Spleen (tissue), 11 donors: ENCODE measurements at regions not wholly inside any gene's neighbourhood (a gene's known extent, or its start where the extent isn't known, plus 50 kb on each side); places are given as distances from the start of the nearest gene placed in this dataset.

ENCODE experiments used
- DNase-seq: peaks from one replicate; pipeline ENCODE4 v3.0.0-alpha.2; 2020
- H3K27ac ChIP-seq, 8 donors: fragments of 200-600 bp; sonication (generic) in 7 of 8; 1 replicate in 4 of 8; 2 replicates in 4 of 8; pipeline versions ENCODE4 v1.5.0 to v1.8.0; 2016 to 2021; ENCODE audit warnings: inconsistent platforms in 4 of 8, mild to moderate bottlenecking in 4 of 8, moderate library complexity in 1 of 8
- H3K27me3 ChIP-seq, 7 donors: fragments of 200-600 bp; sonication (generic) in 6 of 7; replicated peaks in 1 of 7; 1 replicate in 4 of 7; 2 replicates in 3 of 7; pipeline versions ENCODE4 v1.5.0 to v1.8.0; 2016 to 2021; ENCODE audit warnings: inconsistent platforms in 3 of 7, mild to moderate bottlenecking in 1 of 7
- H3K36me3 ChIP-seq, 6 donors: fragments of 200-600 bp; sonication (generic) in 5 of 6; 1 replicate in 4 of 6; 2 replicates in 2 of 6; pipeline versions ENCODE4 v1.5.0 to v1.8.0; 2016 to 2021; ENCODE audit warnings: inconsistent platforms in 2 of 6
- H3K4me1 ChIP-seq, 6 donors: fragments of 200-600 bp; sonication (generic) in 5 of 6; 1 replicate in 3 of 6; 2 replicates in 3 of 6; pipeline versions ENCODE4 v1.5.0 to v1.8.0; 2016 to 2021; ENCODE audit warnings: inconsistent platforms in 3 of 6
- H3K4me3 ChIP-seq, 8 donors: fragments of 200-600 bp; sonication (generic) in 7 of 8; 1 replicate in 4 of 8; 2 replicates in 4 of 8; pipeline versions ENCODE4 v1.5.0 to v1.8.0; 2016 to 2021; ENCODE audit warnings: inconsistent platforms in 4 of 8, mild to moderate bottlenecking in 4 of 8, moderate library complexity in 2 of 8
- H3K9me3 ChIP-seq, 8 donors: fragments of 200-600 bp; sonication (generic) in 7 of 8; 1 replicate in 4 of 8; 2 replicates in 4 of 8; pipeline versions ENCODE4 v1.5.0 to v1.8.0; 2016 to 2021; ENCODE audit warnings: inconsistent platforms in 4 of 8
- POLR2A ChIP-seq, 3 donors: fragments of 450-650 bp; IDR thresholded peaks; one replicate each; pipeline ENCODE4 v1.5.1; 2017; ENCODE audit warnings: antibody characterized with exemption in 3 of 3, mild to moderate bottlenecking in 1 of 3
- POLR2AphosphoS5 ChIP-seq, 3 donors: sonication (generic); formaldehyde crosslinking; IDR thresholded peaks; one replicate each; pipeline ENCODE4 v1.5.1; 2017; ENCODE audit warnings: antibody characterized with exemption in 3 of 3
- WGBS, 5 donors: extraction: QIAGEN DNeasy Blood & Tissue Kit in 3 of 5; methylation state at CpG; one replicate each; pipeline versions ENCODE4 v1.1.5 to v1.1.7; 2013 to 2018; 5-methylcytosine and 5-hydroxymethylcytosine counted together
- intact Hi-C: fragments of 100-400 bp; cut with DNase I; formaldehyde crosslinking; loops from one replicate; pipeline ENCODE4 v1.15.0; 2023; ENCODE audit warnings: low total_unique reads
- TF ChIP-seq, protein P1 (sequence below), 11 experiments: fragments of 200-600 bp in 7 of 11; fragments of 450-650 bp in 4 of 11; sonication (generic) in 4 of 11; IDR thresholded peaks in 8 of 11; conservative IDR thresholded peaks in 3 of 11; 1 replicate in 7 of 11; 2 replicates in 4 of 11; pipeline versions ENCODE4 v1.4.0 to v1.8.0; 2016 to 2021; ENCODE audit warnings: antibody characterized with exemption in 11 of 11, inconsistent platforms in 4 of 11, mild to moderate bottlenecking in 1 of 11
- donor health status: healthy with polysubstance abuse.
- donor health status: DM: no; HTN: no; CAD: no; lungs with moderate emphysema.
- donor health status: DM: no; HTN: no; CAD: no.
- donor health status: Bipolar disorder and iron deficiency.
- donor health status: healthy.
- donor health status: DM: no; HTN: no; CAD: no.
- donor health status: DM: yes; HTN: yes; CAD: no.

DNA sequence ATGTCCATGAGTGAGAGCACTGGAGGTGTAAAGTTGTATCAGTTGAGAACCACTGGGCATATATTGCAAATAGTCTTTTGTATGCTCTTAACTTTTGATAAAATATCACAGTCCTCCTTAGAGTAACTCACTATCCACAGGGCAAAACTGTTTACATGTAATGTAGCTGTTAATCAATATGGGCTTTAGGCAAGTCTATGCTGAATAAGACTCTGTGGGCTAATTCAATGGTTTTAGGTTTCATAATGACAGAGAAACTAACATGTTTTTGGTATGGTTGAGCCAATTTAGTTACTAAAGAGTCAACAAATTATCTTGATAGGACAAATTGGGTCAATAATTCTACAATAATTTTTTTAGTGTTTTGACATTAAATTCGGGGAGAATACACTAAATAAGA is 1134.9 kb upstream of the FAM98A start:
- Histone ChIP-seq H3K4me3 (no peak overlapping the region), H3K27me3 (no peaks in the 10 kb centered on the region), H3K9me3 (no peaks in the 10 kb centered on the region), H3K4me1 (no peaks in the 10 kb centered on the region), H3K27ac (no peak overlapping the region), H3K36me3 (no peaks in the 10 kb centered on the region)
- intact Hi-C loops, result no loop called here
- no peak for DNase-seq
- WGBS, 5 donors, result 52 to 68% (median 57%) methylated on average over 1 of the region's 1 CpG
- TF ChIP-seq, protein P1, sequence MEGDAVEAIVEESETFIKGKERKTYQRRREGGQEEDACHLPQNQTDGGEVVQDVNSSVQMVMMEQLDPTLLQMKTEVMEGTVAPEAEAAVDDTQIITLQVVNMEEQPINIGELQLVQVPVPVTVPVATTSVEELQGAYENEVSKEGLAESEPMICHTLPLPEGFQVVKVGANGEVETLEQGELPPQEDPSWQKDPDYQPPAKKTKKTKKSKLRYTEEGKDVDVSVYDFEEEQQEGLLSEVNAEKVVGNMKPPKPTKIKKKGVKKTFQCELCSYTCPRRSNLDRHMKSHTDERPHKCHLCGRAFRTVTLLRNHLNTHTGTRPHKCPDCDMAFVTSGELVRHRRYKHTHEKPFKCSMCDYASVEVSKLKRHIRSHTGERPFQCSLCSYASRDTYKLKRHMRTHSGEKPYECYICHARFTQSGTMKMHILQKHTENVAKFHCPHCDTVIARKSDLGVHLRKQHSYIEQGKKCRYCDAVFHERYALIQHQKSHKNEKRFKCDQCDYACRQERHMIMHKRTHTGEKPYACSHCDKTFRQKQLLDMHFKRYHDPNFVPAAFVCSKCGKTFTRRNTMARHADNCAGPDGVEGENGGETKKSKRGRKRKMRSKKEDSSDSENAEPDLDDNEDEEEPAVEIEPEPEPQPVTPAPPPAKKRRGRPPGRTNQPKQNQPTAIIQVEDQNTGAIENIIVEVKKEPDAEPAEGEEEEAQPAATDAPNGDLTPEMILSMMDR (IDR thresholded peaks at IDR 0.05 in 8 of 11, conservative IDR thresholded peaks at IDR 0.05 in 3 of 11), result no peak
- TF ChIP-seq POLR2A (IDR thresholded peaks at IDR 0.05) (no peak), POLR2AphosphoS5 (IDR thresholded peaks at IDR 0.05) (no peak)

DNA sequence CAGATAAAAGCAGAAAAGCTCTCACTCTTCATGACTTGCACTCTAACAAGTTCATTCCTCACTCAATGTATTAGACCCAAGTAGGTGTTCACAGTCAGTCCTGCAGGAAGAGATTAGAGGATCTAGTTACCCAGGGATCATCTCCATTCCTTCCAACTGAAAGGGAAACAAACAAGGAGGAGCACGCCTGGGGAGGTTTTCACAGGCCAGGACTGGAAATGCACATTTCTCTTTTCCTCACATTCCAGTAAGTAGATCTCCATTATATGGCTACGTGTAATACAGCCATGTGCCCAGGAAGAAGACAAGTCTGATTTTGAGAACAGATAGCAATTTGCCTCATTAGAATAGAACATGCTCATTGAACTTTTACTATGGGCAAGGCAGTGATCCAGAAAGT is 1132.2 kb upstream of the FAM98A start:
- Histone ChIP-seq H3K4me1 (no peaks in the 10 kb centered on the region), H3K27ac (no peak overlapping the region), H3K9me3 (no peaks in the 10 kb centered on the region), H3K4me3 (no peak overlapping the region), H3K36me3 (no peaks in the 10 kb centered on the region), H3K27me3 (no peaks in the 10 kb centered on the region)
- DNase-seq, result no peak
- TF ChIP-seq POLR2AphosphoS5 (IDR thresholded peaks at IDR 0.05) (no peak), POLR2A (IDR thresholded peaks at IDR 0.05) (no peak)
- TF ChIP-seq, protein P1 (IDR thresholded peaks at IDR 0.05 in 8 of 11, conservative IDR thresholded peaks at IDR 0.05 in 3 of 11), result no peak
- intact Hi-C loops, result no loop called here
- 76 to 85% (median 80%) methylated on average over 2 of the region's 2 CpGs for WGBS, 5 donors

DNA sequence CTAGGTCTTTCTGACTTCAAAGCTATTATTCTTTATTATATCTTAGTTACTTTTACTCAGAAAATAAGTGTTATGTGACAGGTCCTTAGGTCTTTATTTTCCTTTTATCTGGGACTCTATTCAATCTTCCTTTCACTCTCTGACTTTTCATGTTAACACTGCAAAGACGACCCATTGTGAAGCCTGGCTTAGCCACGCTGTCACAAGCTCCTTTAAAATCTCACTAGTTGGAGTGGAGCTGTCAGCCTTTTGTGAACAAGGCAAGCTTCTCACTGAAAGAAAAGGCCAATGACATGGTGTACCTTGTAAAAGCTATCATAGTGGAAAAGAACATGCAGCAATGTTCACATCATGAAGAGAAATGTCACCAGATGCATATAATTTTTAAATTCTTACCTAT is 1130.7 kb upstream of the FAM98A start:
- H3K4me3 ChIP-seq, result no peak overlapping the region
- TF ChIP-seq, protein P1 (IDR thresholded peaks at IDR 0.05 in 8 of 11, conservative IDR thresholded peaks at IDR 0.05 in 3 of 11), result no peak
- TF ChIP-seq POLR2A (IDR thresholded peaks at IDR 0.05), result no peak
- no peak for TF ChIP-seq POLR2AphosphoS5 (IDR thresholded peaks at IDR 0.05)
- H3K9me3 ChIP-seq, result no peaks in the 10 kb centered on the region
- H3K27me3 ChIP-seq, result no peaks in the 10 kb centered on the region
- H3K27ac ChIP-seq, result no peak overlapping the region
- no peaks in the 10 kb centered on the region for H3K4me1 ChIP-seq
- 41 to 71% (median 53%) methylated on average over 2 of the region's 2 CpGs for WGBS, 5 donors
- DNase-seq, result no peak
- H3K36me3 ChIP-seq, result no peaks in the 10 kb centered on the region
- intact Hi-C loops, result no loop called here

DNA sequence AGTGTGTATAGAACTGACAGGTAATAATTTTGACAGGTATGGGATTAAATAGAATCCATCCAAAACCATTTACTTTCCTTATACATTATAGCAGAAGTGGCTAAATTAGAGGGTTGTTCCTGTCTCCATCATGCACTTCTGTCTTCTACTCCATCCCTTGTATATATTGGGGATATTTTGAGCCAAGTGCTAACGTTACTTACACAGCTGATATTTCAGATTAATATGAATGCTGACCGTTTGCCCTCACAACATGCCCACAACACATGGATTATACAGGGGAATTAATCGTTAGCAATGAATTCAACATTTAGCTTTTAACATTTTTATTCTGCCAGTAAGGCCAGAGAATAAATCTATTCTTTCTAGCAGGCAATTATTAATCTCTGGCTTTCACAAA is 1125.0 kb upstream of the FAM98A start:
- H3K27me3 ChIP-seq, result no peaks in the 10 kb centered on the region
- 58 to 82% (median 69%) methylated on average over 3 of the region's 3 CpGs for WGBS, 5 donors
- intact Hi-C loops, result no loop called here

More for the DNA sequence above, 1125.0 kb upstream of the FAM98A start:
- no peaks in the 10 kb centered on the region for H3K9me3 ChIP-seq
- TF ChIP-seq POLR2A (IDR thresholded peaks at IDR 0.05), result no peak
- no peak for TF ChIP-seq POLR2AphosphoS5 (IDR thresholded peaks at IDR 0.05)
- TF ChIP-seq, protein P1 (IDR thresholded peaks at IDR 0.05 in 8 of 11, conservative IDR thresholded peaks at IDR 0.05 in 3 of 11), result no peak
- no peak overlapping the region for H3K27ac ChIP-seq
- no peak for DNase-seq
- H3K36me3 ChIP-seq, result no peaks in the 10 kb centered on the region
- no peak overlapping the region for H3K4me3 ChIP-seq
- H3K4me1 ChIP-seq, result no peaks in the 10 kb centered on the region
